NK-92 treated with Interleukin-12 subunit alpha and Interleukin-12 subunit beta, amount 100 ng/mL, for 24 hours (cell line): ENCODE measurements at regions not wholly inside any gene's neighbourhood (a gene's known extent, or its start where the extent isn't known, plus 50 kb on each side); places are given as distances from the start of the nearest gene placed in this dataset.
"Not testable (repeated sequence)": the region's sequence is repeated elsewhere in the genome, so short reads cannot be mapped to it uniquely, and the experiment has no call there.

ENCODE experiments used
- DNase-seq: peaks from one replicate; lab custom pipeline; 2025; lab: John Stamatoyannopoulos, UW

- no peak for DNase-seq
Observed at GRCh38 chr10:29753283-29753682, 118.5 kb upstream of the SVIL start.

- DNase-seq = no peak
Observed at GRCh38 chr10:29751684-29752083, 116.9 kb upstream of the SVIL start.

GRCh38 chr10:29751240-29751639 is 116.5 kb upstream of the SVIL start:
- DNase-seq = no peak

GRCh38 chr10:29749150-29749549 is 114.4 kb upstream of the SVIL start:
- DNase-seq = no peak

- no peak for DNase-seq
Observed at GRCh38 chr10:29748109-29748650, 113.4 kb upstream of the SVIL start.

GRCh38 chr10:29746080-29746797 is 111.5 kb upstream of the SVIL start:
- no peak for DNase-seq

- no peak for DNase-seq
Observed at GRCh38 chr10:29740981-29741545, 106.3 kb upstream of the SVIL start.

GRCh38 chr10:29738341-29738740 is 103.6 kb upstream of the SVIL start:
- DNase-seq = no peak

GRCh38 chr10:29737074-29737593 is 102.4 kb upstream of the SVIL start:
- no peak for DNase-seq

GRCh38 chr10:29736366-29737073 is 101.7 kb upstream of the SVIL start:
- DNase-seq = no peak

GRCh38 chr10:29735628-29736365 is 101.0 kb upstream of the SVIL start:
- DNase-seq = no peak

GRCh38 chr10:29734962-29735627 is 100.3 kb upstream of the SVIL start:
- no peak for DNase-seq

GRCh38 chr10:29734640-29734961 is 99.8 kb upstream of the SVIL start:
- no peak for DNase-seq

- DNase-seq = no peak
Observed at GRCh38 chr10:29733323-29733722, 98.6 kb upstream of the SVIL start.

GRCh38 chr10:29732918-29733317 is 98.1 kb upstream of the SVIL start:
- no peak for DNase-seq

GRCh38 chr10:29731760-29732159 is 97.0 kb upstream of the SVIL start:
- no peak for DNase-seq

GRCh38 chr10:29730969-29731368 is 96.2 kb upstream of the SVIL start:
- DNase-seq = no peak

GRCh38 chr10:29730458-29730857 is 95.7 kb upstream of the SVIL start:
- DNase-seq = no peak

GRCh38 chr10:29728541-29729049 is 93.8 kb upstream of the SVIL start:
- no peak for DNase-seq

- not testable (repeated sequence) for DNase-seq
Observed at GRCh38 chr10:29725927-29726326, 91.2 kb upstream of the SVIL start.

- DNase-seq = no peak
Observed at GRCh38 chr10:29725133-29725720, 90.5 kb upstream of the SVIL start.
